GM12864 (cell line): ENCODE measurements at regions not wholly inside any gene's neighbourhood (a gene's known extent, or its start where the extent isn't known, plus 50 kb on each side); places are given as distances from the start of the nearest gene placed in this dataset.

ENCODE experiments used
- DNase-seq: peaks from one replicate; pipeline ENCODE4 v3.0.0-alpha.2; 2011; ENCODE audit warnings: low read depth
- H3K4me3 ChIP-seq: 2 replicates; pipeline ENCODE4 v1.5.1; 2011; ENCODE audit warnings: mild to moderate bottlenecking, low read depth, low read length, control low read depth
- TF ChIP-seq, protein P1 (sequence below): IDR thresholded peaks from 2 replicates; pipeline ENCODE4 v1.5.1; 2011; ENCODE audit warnings: low read depth, mild to moderate bottlenecking, moderate library complexity, low read length, control low read depth, inconsistent platforms; ENCODE audit errors: missing control alignments

DNA sequence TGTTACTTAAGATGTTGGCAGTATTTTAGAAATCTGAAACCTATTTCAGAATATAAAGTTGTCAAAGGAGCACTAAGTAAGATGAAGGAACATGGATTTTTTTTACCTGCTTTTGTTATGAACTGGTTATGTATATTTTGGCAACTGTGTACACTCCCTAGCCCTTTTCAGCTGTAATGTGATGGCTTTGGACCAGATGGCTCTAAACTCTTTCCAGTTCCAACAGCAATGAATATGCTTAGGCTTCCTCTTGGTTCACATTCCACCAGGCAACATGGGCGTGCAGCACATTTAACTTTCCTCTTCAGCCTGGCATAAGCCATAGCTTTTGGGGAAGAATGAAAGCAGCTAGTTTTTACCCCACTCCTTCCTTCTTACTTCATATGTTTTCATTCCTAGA lies 95.6 kb upstream of the ADAMTS5 start:
- no peak overlapping the region for H3K4me3 ChIP-seq
- no peak for DNase-seq
- TF ChIP-seq, protein P1, sequence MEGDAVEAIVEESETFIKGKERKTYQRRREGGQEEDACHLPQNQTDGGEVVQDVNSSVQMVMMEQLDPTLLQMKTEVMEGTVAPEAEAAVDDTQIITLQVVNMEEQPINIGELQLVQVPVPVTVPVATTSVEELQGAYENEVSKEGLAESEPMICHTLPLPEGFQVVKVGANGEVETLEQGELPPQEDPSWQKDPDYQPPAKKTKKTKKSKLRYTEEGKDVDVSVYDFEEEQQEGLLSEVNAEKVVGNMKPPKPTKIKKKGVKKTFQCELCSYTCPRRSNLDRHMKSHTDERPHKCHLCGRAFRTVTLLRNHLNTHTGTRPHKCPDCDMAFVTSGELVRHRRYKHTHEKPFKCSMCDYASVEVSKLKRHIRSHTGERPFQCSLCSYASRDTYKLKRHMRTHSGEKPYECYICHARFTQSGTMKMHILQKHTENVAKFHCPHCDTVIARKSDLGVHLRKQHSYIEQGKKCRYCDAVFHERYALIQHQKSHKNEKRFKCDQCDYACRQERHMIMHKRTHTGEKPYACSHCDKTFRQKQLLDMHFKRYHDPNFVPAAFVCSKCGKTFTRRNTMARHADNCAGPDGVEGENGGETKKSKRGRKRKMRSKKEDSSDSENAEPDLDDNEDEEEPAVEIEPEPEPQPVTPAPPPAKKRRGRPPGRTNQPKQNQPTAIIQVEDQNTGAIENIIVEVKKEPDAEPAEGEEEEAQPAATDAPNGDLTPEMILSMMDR: no peak

DNA sequence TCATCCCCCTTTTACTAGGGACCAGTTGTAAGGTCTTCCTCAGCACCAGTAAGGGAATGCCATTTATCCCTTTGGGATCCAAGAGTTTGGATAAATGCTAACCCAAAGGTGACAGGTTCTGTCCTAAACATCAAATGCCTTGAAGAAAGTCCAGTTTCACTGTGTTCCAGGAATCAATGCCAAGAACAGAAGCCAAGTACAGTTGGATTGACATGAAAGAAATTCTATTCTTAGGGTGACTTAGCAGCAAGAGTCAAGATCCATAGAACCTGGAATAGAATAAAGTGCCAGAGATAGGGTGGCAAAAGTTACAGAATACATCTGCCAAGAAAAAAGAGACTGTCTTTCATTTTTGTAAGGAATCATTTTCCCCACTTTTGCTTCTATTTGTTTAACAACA lies 94.9 kb upstream of the ADAMTS5 start:
- H3K4me3 ChIP-seq: no peak overlapping the region
- DNase-seq: no peak
- TF ChIP-seq, protein P1: no peak

DNA sequence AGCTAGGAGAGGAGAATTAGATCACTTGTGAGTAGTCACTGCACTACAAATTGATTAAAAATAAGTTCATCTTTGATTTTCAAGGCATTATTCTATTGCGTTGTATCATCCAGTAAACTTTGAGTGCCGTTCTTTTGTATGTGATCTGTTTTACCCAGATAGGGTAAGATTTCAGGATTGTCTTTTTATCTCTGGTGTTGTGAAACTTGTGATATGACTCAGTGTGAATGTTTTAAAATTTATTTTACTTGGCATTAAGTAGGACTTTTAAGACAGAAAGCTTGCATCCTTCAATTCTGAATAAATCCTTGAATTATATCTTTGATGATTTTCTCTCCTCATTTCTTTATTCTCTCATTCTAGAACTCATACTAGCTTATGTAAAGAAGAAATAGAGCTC lies 93.3 kb upstream of the ADAMTS5 start:
- H3K4me3 ChIP-seq: no peak overlapping the region
- TF ChIP-seq, protein P1: no peak
- no peak for DNase-seq

DNA sequence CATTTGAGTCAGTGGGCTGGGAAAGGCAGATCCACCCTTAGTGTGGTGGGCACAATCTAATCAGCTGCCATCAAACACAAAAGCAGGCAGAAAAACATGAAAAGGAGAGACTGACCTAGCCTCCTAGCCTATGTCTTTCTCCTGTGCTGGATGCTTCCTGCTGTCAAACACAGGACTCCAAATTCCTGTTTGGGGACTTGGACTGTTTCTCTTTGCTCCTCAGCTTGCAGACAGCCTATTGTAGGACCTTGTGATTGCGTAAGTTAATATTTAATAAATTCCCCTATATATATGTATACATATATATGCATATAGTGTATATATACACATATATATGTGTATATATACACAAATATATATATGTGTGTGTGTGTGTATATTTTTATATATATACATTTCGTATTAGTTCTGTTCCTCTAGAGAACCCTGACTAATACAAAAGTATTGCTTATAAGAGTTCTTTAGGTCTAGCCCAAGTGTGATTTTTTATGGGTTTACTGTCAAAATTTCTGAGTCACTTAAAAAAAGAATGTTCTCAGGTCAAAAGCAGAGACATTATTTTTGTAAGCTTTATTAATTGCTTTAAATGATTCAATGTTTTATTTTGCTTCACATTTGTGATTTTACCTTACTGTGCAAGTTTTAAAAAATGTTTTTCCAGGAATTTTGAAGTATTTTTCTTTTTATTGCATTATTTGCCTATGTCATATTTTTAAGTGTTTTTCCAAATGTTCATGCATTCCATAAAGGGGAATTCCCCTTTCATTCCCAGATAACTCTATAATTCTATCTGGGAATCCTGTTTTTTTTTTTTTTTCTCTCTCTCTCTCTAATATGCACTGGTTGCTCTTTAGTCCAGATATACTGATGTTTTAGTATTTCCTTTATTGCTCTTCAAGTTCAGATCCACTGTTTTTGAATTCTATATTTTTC lies 92.1 kb upstream of the ADAMTS5 start:
- no peak overlapping the region for H3K4me3 ChIP-seq
- TF ChIP-seq, protein P1: no peak
- no peak for DNase-seq

DNA sequence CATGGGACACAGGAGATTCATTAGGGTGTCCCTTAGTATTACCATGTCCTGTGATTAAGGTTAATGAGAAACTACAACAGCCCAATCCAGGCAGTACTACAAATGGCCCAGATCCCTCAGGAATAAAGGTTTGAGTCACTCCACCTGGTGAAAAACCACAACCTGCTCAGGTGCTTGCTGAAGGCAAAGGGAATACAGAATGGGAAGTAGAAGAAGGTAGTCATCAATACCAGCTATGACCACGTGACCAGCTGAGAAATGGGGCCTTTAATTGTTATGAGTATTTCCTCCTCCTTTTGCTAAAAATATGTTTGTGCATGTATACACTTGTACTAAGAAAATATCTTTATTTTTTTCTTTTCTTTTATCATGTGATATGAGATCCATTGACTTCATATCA lies 91.1 kb upstream of the ADAMTS5 start:
- DNase-seq: no peak
- TF ChIP-seq, protein P1: no peak
- no peak overlapping the region for H3K4me3 ChIP-seq

DNA sequence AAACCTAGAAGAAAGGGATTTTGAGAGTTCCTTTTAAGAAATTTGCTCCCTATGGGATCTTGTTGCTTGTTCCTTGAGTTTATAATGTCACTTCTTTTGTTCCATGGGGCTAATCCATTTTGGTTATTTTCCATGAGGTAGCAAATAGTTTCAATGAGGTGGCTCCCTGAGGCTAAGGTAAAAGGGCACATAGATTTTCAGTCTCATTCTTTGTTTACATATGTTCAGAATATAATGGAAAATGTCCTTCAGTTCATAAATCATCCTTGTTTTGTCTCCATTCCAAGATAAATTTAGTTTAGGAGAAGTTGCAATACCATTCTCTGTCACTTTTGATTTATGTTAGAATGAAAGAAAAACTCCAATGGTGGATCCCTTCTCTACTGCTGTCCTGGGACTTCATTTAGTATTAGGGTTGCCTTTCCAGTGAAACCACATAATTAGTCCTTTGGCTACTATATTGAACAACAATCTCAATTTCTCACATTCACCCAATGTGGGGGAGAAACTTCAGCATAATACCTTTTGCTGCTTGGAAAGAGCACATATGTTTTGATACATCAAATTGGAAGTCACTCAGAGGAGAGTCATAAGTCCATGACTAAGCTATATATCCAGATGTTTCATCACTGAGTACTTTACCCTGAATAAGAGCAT lies 80.9 kb upstream of the ADAMTS5 start:
- DNase-seq: no peak
- TF ChIP-seq, protein P1: no peak
- no peak overlapping the region for H3K4me3 ChIP-seq

DNA sequence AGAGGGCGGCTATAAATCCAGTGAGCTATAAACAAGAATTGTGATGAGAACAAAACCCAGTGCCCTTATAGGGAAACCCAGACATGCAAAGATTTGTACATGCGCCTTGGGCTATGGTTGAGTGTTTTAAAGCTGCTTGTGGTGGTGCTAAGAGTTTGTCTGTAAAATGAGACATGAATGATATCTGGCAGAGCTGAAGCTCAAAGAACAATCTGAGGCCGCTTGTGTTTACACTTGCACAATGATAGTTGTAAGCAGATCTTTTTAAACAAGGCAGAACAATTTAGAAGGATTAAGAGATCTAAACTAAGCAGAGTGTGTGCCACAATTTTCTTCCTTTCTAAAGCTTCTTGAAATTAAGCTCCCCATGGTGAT lies 80.4 kb upstream of the ADAMTS5 start:
- no peak overlapping the region for H3K4me3 ChIP-seq
- TF ChIP-seq, protein P1: no peak
- no peak for DNase-seq
